B cell (primary cell): ENCODE measurements at regions not wholly inside any gene's neighbourhood (a gene's known extent, or its start where the extent isn't known, plus 50 kb on each side); places are given as distances from the start of the nearest gene placed in this dataset.

ENCODE experiments used
- ATAC-seq: fragments of 200-7000 bp; cut with Tn5 transposase; one replicate; pipeline ENCODE4 v1.10.0; 2021; ENCODE audit warnings: low read depth, mild to moderate bottlenecking, moderate number of reproducible peaks, moderate library complexity
- CTCF ChIA-PET: fragments of 350-600 bp; sonication (Branson Sonifier 250); formaldehyde crosslinking; loops from one replicate; lab custom pipeline; 2021; ENCODE audit warnings: antibody characterized with exemption, inconsistent platforms; lab: Charles Lee
- POLR2A ChIA-PET: fragments of 350-600 bp; sonication (Branson Sonifier 250); formaldehyde crosslinking; loops from one replicate; lab custom pipeline; 2021; ENCODE audit warnings: antibody characterized with exemption; lab: Charles Lee
- DNase-seq: peaks from one replicate; pipeline ENCODE4 v3.0.0; 2013
- H2AFZ ChIP-seq: 2 replicates; pipeline ENCODE4 v1.6.1; 2012; ENCODE audit warnings: mild to moderate bottlenecking, low read depth, low read length; ENCODE audit not compliant: insufficient read depth, poor library complexity, severe bottlenecking
- H3K27ac ChIP-seq, 2 donors: 1 replicate in 1 of 2; 2 replicates in 1 of 2; pipeline ENCODE4 v1.5.1; 2012 to 2013; ENCODE audit warnings: low read length in 2 of 2, mild to moderate bottlenecking in 2 of 2, moderate library complexity in 1 of 2
- H3K27me3 ChIP-seq, 4 experiments: fragments of 200-600 bp in 1 of 4; sonication (generic) in 1 of 4; replicated peaks in 1 of 4; 1 replicate in 2 of 4; 2 replicates in 2 of 4; pipeline versions ENCODE4 v1.6.1 to v1.7.0; 2013 to 2016; ENCODE audit warnings: low read length in 3 of 4, mild to moderate bottlenecking in 2 of 4, mixed read lengths in 1 of 4, moderate library complexity in 1 of 4; ENCODE audit not compliant: insufficient read depth in 4 of 4, control insufficient read depth in 3 of 4; ENCODE audit errors: control extremely low read depth in 1 of 4
- H3K36me3 ChIP-seq, 2 experiments: replicated peaks in 1 of 2; 1 replicate in 1 of 2; 2 replicates in 1 of 2; pipeline versions ENCODE4 v1.6.1 to v1.7.1; 2013; ENCODE audit warnings: low read length in 1 of 2; ENCODE audit not compliant: insufficient read depth in 2 of 2, control insufficient read depth in 1 of 2; ENCODE audit errors: control extremely low read depth in 1 of 2, extremely low read depth in 1 of 2
- H3K4me1 ChIP-seq, 2 donors: fragments of 200-600 bp in 1 of 2; sonication (generic) in 1 of 2; 1 replicate in 1 of 2; 2 replicates in 1 of 2; pipeline versions ENCODE4 v1.5.1 to v1.6.1; 2013 to 2017; ENCODE audit warnings: low read length in 2 of 2; ENCODE audit not compliant: control insufficient read depth in 2 of 2, insufficient read depth in 2 of 2
- H3K4me2 ChIP-seq: replicated peaks from 2 replicates; pipeline ENCODE3; 2012; ENCODE audit warnings: mild to moderate bottlenecking, low read depth, low read length; ENCODE audit not compliant: poor library complexity, severe bottlenecking
- H3K4me3 ChIP-seq, 5 experiments: fragments of 200-600 bp in 1 of 5; sonication (generic) in 1 of 5; 1 replicate in 3 of 5; 2 replicates in 2 of 5; pipeline versions ENCODE4 v1.5.1 to v1.7.0; 2011 to 2016; ENCODE audit warnings: low read length in 4 of 5, mild to moderate bottlenecking in 4 of 5, low read depth in 2 of 5, control low read depth in 1 of 5, moderate library complexity in 1 of 5; ENCODE audit not compliant: insufficient read depth in 1 of 5; ENCODE audit errors: control extremely low read depth in 1 of 5, extremely low read depth in 1 of 5
- H3K79me2 ChIP-seq: fragments of 200-600 bp; sonication (generic); one replicate; pipeline ENCODE4 v1.6.0; 2016; ENCODE audit warnings: low read length; ENCODE audit not compliant: control insufficient read depth, insufficient read depth
- H3K9ac ChIP-seq: fragments of 200-600 bp; sonication (generic); 2 replicates; pipeline ENCODE4 v1.6.1; 2017; ENCODE audit warnings: mild to moderate bottlenecking, low read length, moderate library complexity
- H3K9me3 ChIP-seq, 3 donors: one replicate each; pipeline versions ENCODE4 v1.6.1 to v1.7.1; 2013; ENCODE audit warnings: low read length in 2 of 3; ENCODE audit not compliant: control insufficient read depth in 2 of 3, insufficient read depth in 1 of 3; ENCODE audit errors: control extremely low read depth in 1 of 3
- H4K20me1 ChIP-seq: 2 replicates; pipeline ENCODE4 v1.6.0; 2012; ENCODE audit warnings: mild to moderate bottlenecking, low read length; ENCODE audit not compliant: insufficient read depth, control insufficient read depth, poor library complexity, severe bottlenecking
- H3K27ac Mint-ChIP-seq: one replicate; pipeline ENCODE4 v1.8.0; 2021; ENCODE audit warnings: mixed read lengths
- H3K27me3 Mint-ChIP-seq: one replicate; pipeline ENCODE4 v1.8.0; 2021; ENCODE audit warnings: mixed read lengths
- H3K4me1 Mint-ChIP-seq: one replicate; pipeline ENCODE4 v1.8.0; 2021; ENCODE audit warnings: mixed read lengths
- H3K4me3 Mint-ChIP-seq: one replicate; pipeline ENCODE4 v1.8.0; 2021; ENCODE audit warnings: mixed read lengths
- H3K9me3 Mint-ChIP-seq: one replicate; pipeline ENCODE4 v1.8.0; 2022; ENCODE audit warnings: mixed read lengths; ENCODE audit not compliant: insufficient read depth
- EZH2 ChIP-seq: IDR thresholded peaks from 2 replicates; pipeline ENCODE4 v1.6.1; 2012; ENCODE audit warnings: borderline replicate concordance, low read depth, mild to moderate bottlenecking, moderate library complexity, low read length; ENCODE audit not compliant: insufficient read depth, poor library complexity, severe bottlenecking
- WGBS: methylation state at CpG from one replicate; pipeline ENCODE4 v1.1.5; 2013; ENCODE audit warnings: missing lambda C conversion rate; ENCODE audit not compliant: insufficient coverage; 5-methylcytosine and 5-hydroxymethylcytosine counted together
- intact Hi-C: fragments of 100-400 bp; cut with micrococcal nuclease; formaldehyde crosslinking; loops from one replicate; pipeline ENCODE4 v1.10.0; 2022
- TF ChIP-seq, protein P1 (sequence below): fragments of 200-600 bp; IDR thresholded peaks from one replicate; pipeline ENCODE4 v1.8.0; 2022; ENCODE audit warnings: antibody characterized with exemption, mild to moderate bottlenecking

DNA sequence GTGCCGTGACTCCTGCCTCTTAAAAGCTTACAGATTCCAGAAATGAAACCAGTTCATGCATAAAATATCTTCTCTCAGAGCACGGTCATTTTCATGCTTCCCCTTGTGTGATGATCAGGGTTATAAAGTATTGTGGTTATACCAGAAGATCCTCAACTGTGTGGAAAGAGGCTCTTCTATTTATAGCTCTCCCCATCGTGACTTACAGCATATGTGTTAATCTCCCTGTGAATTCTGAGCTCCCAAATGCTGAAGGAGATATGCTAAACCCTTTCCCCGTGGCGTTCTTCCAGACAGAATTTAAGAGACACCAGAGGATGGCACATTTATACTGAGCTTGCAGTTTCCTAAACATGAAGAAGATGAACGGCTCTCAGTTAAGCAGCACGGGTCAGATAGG is 158.8 kb downstream of the CDH26 start:
- H3K4me3 Mint-ChIP-seq = no peak overlapping the region
- H3K27me3 Mint-ChIP-seq = no peaks in the 10 kb centered on the region
- Histone ChIP-seq H3K9ac (no peak overlapping the region), H3K9me3 (peaks cover 0 to 4% (median 0%) of the 10 kb centered on the region in 3 donors), H3K4me2 (no peak overlapping the region), H3K4me1 (peaks cover 0 to 3% of the 10 kb centered on the region in 2 donors), H3K27ac (no peak overlapping the region), H2AFZ (no peak overlapping the region), H3K27me3 (no peaks in the 10 kb centered on the region), H3K36me3 (no peaks in the 10 kb centered on the region), H4K20me1 (no peaks in the 10 kb centered on the region), H3K4me3 (no peak overlapping the region), H3K79me2 (no peaks in the 10 kb centered on the region)
- DNase-seq = no peak
- CTCF ChIA-PET = no interaction called here
- no peak overlapping the region for H3K27ac Mint-ChIP-seq
- H3K4me1 Mint-ChIP-seq = no peaks in the 10 kb centered on the region
- POLR2A ChIA-PET = no interaction called here
- no peak for ATAC-seq
- no peaks in the 10 kb centered on the region for H3K9me3 Mint-ChIP-seq
- TF ChIP-seq, protein P1, sequence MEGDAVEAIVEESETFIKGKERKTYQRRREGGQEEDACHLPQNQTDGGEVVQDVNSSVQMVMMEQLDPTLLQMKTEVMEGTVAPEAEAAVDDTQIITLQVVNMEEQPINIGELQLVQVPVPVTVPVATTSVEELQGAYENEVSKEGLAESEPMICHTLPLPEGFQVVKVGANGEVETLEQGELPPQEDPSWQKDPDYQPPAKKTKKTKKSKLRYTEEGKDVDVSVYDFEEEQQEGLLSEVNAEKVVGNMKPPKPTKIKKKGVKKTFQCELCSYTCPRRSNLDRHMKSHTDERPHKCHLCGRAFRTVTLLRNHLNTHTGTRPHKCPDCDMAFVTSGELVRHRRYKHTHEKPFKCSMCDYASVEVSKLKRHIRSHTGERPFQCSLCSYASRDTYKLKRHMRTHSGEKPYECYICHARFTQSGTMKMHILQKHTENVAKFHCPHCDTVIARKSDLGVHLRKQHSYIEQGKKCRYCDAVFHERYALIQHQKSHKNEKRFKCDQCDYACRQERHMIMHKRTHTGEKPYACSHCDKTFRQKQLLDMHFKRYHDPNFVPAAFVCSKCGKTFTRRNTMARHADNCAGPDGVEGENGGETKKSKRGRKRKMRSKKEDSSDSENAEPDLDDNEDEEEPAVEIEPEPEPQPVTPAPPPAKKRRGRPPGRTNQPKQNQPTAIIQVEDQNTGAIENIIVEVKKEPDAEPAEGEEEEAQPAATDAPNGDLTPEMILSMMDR = no peak
- TF ChIP-seq EZH2 = no peak
- WGBS = 7% methylated on average over 4 of the region's 7 CpGs
- intact Hi-C loops = no loop called here

DNA sequence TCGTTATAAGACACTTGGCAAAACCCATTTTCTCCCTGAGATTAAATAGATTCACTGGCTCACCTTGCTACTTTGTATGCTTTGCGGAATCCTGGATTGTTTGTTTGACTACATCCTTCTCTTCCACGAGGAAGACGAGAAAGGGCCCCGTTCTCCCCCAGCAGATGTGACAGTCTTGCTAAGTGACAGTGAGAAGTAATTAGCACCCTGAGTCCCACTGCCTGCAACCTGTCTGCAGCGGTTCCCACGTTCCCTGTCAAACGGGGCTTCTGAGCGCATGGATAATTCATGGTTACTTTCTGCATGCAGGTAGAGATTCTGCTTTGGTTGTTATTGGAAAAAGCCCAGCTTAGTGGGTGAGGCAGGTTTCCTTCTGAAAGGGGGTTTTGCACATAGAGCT is 163.7 kb downstream of the CDH26 start:
- no peak overlapping the region for H3K27ac Mint-ChIP-seq
- H3K4me1 Mint-ChIP-seq = no peaks in the 10 kb centered on the region
- POLR2A ChIA-PET = no interaction called here
- Histone ChIP-seq H3K4me1 (peaks cover 0 to under 1% of the 10 kb centered on the region in 2 donors), H3K9me3 (no peaks in the 10 kb centered on the region), H3K79me2 (no peaks in the 10 kb centered on the region), H3K27ac (no peak overlapping the region), H3K4me3 (no peak overlapping the region), H3K36me3 (no peaks in the 10 kb centered on the region), H3K27me3 (no peaks in the 10 kb centered on the region), H2AFZ (no peak overlapping the region), H3K4me2 (no peak overlapping the region), H3K9ac (no peak overlapping the region), H4K20me1 (no peaks in the 10 kb centered on the region)
- H3K9me3 Mint-ChIP-seq = no peaks in the 10 kb centered on the region
- CTCF ChIA-PET = no interaction called here
- DNase-seq (no peak), ATAC-seq (no peak)
- 90% methylated on average over 8 of the region's 9 CpGs for WGBS
- no peaks in the 10 kb centered on the region for H3K27me3 Mint-ChIP-seq
- intact Hi-C loops = no loop called here
- TF ChIP-seq, protein P1 = no peak
- TF ChIP-seq EZH2 = no peak
- no peak overlapping the region for H3K4me3 Mint-ChIP-seq
